GM12875 (cell line): ENCODE measurements at regions not wholly inside any gene's neighbourhood (a gene's known extent, or its start where the extent isn't known, plus 50 kb on each side); places are given as distances from the start of the nearest gene placed in this dataset.

ENCODE experiments used
- H3K4me3 ChIP-seq: one replicate; pipeline ENCODE4 v1.5.1; 2011; ENCODE audit warnings: low read depth, low read length, control low read depth
- CTCF ChIP-seq: IDR thresholded peaks from 2 replicates; pipeline ENCODE4 v1.5.1; 2011; ENCODE audit warnings: low read depth, mild to moderate bottlenecking, control low read depth, inconsistent platforms, low read length, moderate library complexity, borderline replicate concordance; ENCODE audit not compliant: insufficient read depth

GRCh38 chr20:39233755-39234154 lies 271.6 kb downstream of the DHX35 start:
- TF ChIP-seq CTCF = no peak
- H3K4me3 ChIP-seq = no peak overlapping the region

- TF ChIP-seq CTCF = no peak
- H3K4me3 ChIP-seq = no peak overlapping the region
These were observed 265.3 kb downstream of the DHX35 start for GRCh38 chr20:39227416-39227815.

GRCh38 chr20:39225978-39226377 lies 263.8 kb downstream of the DHX35 start:
- no peak overlapping the region for H3K4me3 ChIP-seq
- TF ChIP-seq CTCF = no peak

- H3K4me3 ChIP-seq = no peak overlapping the region
- TF ChIP-seq CTCF = no peak
These were observed 263.4 kb downstream of the DHX35 start for GRCh38 chr20:39225536-39225935.

- H3K4me3 ChIP-seq = no peak overlapping the region
- TF ChIP-seq CTCF = no peak
These were observed 260.0 kb downstream of the DHX35 start for GRCh38 chr20:39222101-39222500.

GRCh38 chr20:39216195-39216594 lies 254.1 kb downstream of the DHX35 start:
- no peak for TF ChIP-seq CTCF

GRCh38 chr20:39214828-39215227 lies 252.7 kb downstream of the DHX35 start:
- no peak overlapping the region for H3K4me3 ChIP-seq
- no peak for TF ChIP-seq CTCF

More at GRCh38 chr20:39216195-39216594, 254.1 kb downstream of the DHX35 start:
- no peak overlapping the region for H3K4me3 ChIP-seq
